PC-3 (cell line): ENCODE measurements at regions not wholly inside any gene's neighbourhood (a gene's known extent, or its start where the extent isn't known, plus 50 kb on each side); places are given as distances from the start of the nearest gene placed in this dataset.

ENCODE experiments used
- EZH2 ChIP-seq: fragments of 300-600 bp; sonication (generic); IDR thresholded peaks from one replicate; pipeline ENCODE4 v1.6.1; 2017; ENCODE audit warnings: antibody characterized with exemption, mild to moderate bottlenecking, low read length; ENCODE audit not compliant: unreplicated experiment
- TF ChIP-seq, protein P1 (sequence below): fragments of 300-600 bp; sonication (generic); conservative IDR thresholded peaks from 2 replicates; pipeline ENCODE4 v1.5.1; 2017; ENCODE audit warnings: antibody characterized with exemption, low read depth, mild to moderate bottlenecking, low read length

DNA sequence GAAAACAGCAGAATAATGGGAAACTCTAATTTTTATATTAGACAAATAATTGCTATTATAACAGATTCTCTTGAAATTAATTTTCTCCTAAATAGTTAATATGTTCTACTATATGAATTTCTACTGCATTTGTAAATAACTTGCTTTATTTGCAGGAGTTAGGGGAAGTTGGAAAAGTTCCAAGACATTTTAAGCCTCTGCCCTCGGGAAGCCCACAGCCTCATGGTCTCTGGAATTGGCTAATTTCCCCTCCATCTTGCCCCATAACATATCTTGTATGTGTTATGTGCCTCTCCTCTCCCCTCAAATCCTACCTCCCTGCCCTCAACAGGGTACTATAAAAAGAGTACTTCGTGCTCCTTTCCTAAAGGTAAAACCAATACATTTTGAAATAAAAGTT lies 271.4 kb upstream of the NR5A2 start:
- TF ChIP-seq, protein P1, sequence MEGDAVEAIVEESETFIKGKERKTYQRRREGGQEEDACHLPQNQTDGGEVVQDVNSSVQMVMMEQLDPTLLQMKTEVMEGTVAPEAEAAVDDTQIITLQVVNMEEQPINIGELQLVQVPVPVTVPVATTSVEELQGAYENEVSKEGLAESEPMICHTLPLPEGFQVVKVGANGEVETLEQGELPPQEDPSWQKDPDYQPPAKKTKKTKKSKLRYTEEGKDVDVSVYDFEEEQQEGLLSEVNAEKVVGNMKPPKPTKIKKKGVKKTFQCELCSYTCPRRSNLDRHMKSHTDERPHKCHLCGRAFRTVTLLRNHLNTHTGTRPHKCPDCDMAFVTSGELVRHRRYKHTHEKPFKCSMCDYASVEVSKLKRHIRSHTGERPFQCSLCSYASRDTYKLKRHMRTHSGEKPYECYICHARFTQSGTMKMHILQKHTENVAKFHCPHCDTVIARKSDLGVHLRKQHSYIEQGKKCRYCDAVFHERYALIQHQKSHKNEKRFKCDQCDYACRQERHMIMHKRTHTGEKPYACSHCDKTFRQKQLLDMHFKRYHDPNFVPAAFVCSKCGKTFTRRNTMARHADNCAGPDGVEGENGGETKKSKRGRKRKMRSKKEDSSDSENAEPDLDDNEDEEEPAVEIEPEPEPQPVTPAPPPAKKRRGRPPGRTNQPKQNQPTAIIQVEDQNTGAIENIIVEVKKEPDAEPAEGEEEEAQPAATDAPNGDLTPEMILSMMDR, result no peak
- no peak for TF ChIP-seq EZH2
